Suprapubic skin (tissue), 4 donors: ENCODE measurements at regions not wholly inside any gene's neighbourhood (a gene's known extent, or its start where the extent isn't known, plus 50 kb on each side); places are given as distances from the start of the nearest gene placed in this dataset.

Experiments used
- DNase-seq, 2 donors: peaks; one replicate each; pipeline ENCODE4 v3.0.0-alpha.2; 2019; ENCODE audit warnings: low spot score in 2 of 2
- H3K27ac ChIP-seq: fragments of 200-600 bp; sonication (generic); one replicate; pipeline ENCODE4 v1.5.1; 2019
- H3K27me3 ChIP-seq: fragments of 200-600 bp; sonication (generic); one replicate; pipeline ENCODE4 v1.5.1; 2019
- H3K36me3 ChIP-seq: fragments of 200-600 bp; sonication (generic); one replicate; pipeline ENCODE4 v1.5.1; 2019
- H3K4me1 ChIP-seq: fragments of 200-600 bp; sonication (generic); one replicate; pipeline ENCODE4 v1.5.1; 2019
- H3K4me3 ChIP-seq: fragments of 200-600 bp; sonication (generic); one replicate; pipeline ENCODE4 v1.5.1; 2019; ENCODE audit warnings: mild to moderate bottlenecking
- H3K9me3 ChIP-seq: fragments of 200-600 bp; sonication (generic); one replicate; pipeline ENCODE4 v1.5.1; 2019
- EP300 ChIP-seq: sonication (generic); formaldehyde crosslinking; IDR thresholded peaks from one replicate; pipeline ENCODE4 v1.6.1; 2017; ENCODE audit warnings: antibody characterized with exemption
- POLR2A ChIP-seq, 2 donors: fragments of 450-650 bp; IDR thresholded peaks; one replicate each; pipeline ENCODE4 v1.6.1; 2017; ENCODE audit warnings: antibody characterized with exemption in 2 of 2, mild to moderate bottlenecking in 2 of 2, moderate library complexity in 2 of 2
- POLR2AphosphoS5 ChIP-seq, 3 donors: sonication (generic); formaldehyde crosslinking; IDR thresholded peaks; one replicate each; pipeline ENCODE4 v1.6.1; 2017; ENCODE audit warnings: antibody characterized with exemption in 3 of 3
- WGBS: methylation state at CpG from one replicate; pipeline ENCODE4 v1.1.5; 2018; 5-methylcytosine and 5-hydroxymethylcytosine counted together
- TF ChIP-seq, protein P1 (sequence below), 2 donors: fragments of 200-600 bp in 1 of 2; fragments of 450-650 bp in 1 of 2; sonication (generic) in 1 of 2; IDR thresholded peaks; one replicate each; pipeline ENCODE4 v1.5.1; 2016 to 2019; ENCODE audit warnings: antibody characterized with exemption in 2 of 2, mild to moderate bottlenecking in 1 of 2, moderate library complexity in 1 of 2

- DNase-seq = no peak
- no peak overlapping the region for H3K27ac ChIP-seq
- no peak for TF ChIP-seq EP300
- no peak for TF ChIP-seq POLR2AphosphoS5 (IDR thresholded peaks at IDR 0.05)
- TF ChIP-seq POLR2A (IDR thresholded peaks at IDR 0.05) = no peak
- TF ChIP-seq, protein P1, sequence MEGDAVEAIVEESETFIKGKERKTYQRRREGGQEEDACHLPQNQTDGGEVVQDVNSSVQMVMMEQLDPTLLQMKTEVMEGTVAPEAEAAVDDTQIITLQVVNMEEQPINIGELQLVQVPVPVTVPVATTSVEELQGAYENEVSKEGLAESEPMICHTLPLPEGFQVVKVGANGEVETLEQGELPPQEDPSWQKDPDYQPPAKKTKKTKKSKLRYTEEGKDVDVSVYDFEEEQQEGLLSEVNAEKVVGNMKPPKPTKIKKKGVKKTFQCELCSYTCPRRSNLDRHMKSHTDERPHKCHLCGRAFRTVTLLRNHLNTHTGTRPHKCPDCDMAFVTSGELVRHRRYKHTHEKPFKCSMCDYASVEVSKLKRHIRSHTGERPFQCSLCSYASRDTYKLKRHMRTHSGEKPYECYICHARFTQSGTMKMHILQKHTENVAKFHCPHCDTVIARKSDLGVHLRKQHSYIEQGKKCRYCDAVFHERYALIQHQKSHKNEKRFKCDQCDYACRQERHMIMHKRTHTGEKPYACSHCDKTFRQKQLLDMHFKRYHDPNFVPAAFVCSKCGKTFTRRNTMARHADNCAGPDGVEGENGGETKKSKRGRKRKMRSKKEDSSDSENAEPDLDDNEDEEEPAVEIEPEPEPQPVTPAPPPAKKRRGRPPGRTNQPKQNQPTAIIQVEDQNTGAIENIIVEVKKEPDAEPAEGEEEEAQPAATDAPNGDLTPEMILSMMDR (IDR thresholded peaks at IDR 0.05) = no peak
- H3K27me3 ChIP-seq = no peaks in the 10 kb centered on the region
- no peaks in the 10 kb centered on the region for H3K9me3 ChIP-seq
- no peak overlapping the region for H3K4me3 ChIP-seq
- H3K36me3 ChIP-seq = no peaks in the 10 kb centered on the region
- H3K4me1 ChIP-seq = no peaks in the 10 kb centered on the region
These were observed 701.9 kb upstream of the ACTRT1 start for GRCh38 chrX:128754130-128754529.

DNA sequence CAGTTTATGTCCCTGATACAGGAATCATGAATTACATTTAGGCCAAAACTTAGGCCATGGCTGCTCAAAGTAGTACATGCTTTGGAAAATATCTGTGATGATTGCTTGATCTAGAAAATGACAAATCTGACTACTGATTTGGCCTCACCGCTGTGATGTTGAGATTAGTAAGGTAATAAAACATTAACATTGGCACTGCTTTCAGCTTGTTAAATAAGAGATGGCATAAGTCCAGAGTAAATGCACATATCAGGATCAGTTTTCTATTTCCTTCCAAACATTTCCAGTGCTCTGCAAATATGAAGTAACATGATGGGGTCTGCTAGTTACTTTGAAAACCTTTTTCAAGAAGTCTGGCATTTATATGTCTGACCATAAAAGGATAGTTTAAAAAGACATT is 687.3 kb upstream of the ACTRT1 start:
- Histone ChIP-seq H3K4me3 (no peak overlapping the region), H3K9me3 (no peaks in the 10 kb centered on the region), H3K27me3 (no peaks in the 10 kb centered on the region), H3K36me3 (no peaks in the 10 kb centered on the region), H3K27ac (no peak overlapping the region), H3K4me1 (no peaks in the 10 kb centered on the region)
- WGBS = 53% methylated on average over 1 of the region's 1 CpG
- TF ChIP-seq EP300 (no peak), POLR2AphosphoS5 (IDR thresholded peaks at IDR 0.05) (no peak), POLR2A (IDR thresholded peaks at IDR 0.05) (no peak)
- TF ChIP-seq, protein P1 (IDR thresholded peaks at IDR 0.05) = no peak
- DNase-seq = no peak

GRCh38 chrX:128728943-128729342 is 676.7 kb upstream of the ACTRT1 start:
- DNase-seq = no peak
- Histone ChIP-seq H3K4me3 (no peak overlapping the region), H3K4me1 (no peaks in the 10 kb centered on the region), H3K27ac (no peak overlapping the region), H3K27me3 (no peaks in the 10 kb centered on the region), H3K9me3 (no peaks in the 10 kb centered on the region), H3K36me3 (no peaks in the 10 kb centered on the region)
- 53% methylated on average over 1 of the region's 1 CpG for WGBS
- TF ChIP-seq POLR2AphosphoS5 (IDR thresholded peaks at IDR 0.05) (no peak), POLR2A (IDR thresholded peaks at IDR 0.05) (no peak), EP300 (no peak)
- TF ChIP-seq, protein P1 (IDR thresholded peaks at IDR 0.05) = no peak

DNA sequence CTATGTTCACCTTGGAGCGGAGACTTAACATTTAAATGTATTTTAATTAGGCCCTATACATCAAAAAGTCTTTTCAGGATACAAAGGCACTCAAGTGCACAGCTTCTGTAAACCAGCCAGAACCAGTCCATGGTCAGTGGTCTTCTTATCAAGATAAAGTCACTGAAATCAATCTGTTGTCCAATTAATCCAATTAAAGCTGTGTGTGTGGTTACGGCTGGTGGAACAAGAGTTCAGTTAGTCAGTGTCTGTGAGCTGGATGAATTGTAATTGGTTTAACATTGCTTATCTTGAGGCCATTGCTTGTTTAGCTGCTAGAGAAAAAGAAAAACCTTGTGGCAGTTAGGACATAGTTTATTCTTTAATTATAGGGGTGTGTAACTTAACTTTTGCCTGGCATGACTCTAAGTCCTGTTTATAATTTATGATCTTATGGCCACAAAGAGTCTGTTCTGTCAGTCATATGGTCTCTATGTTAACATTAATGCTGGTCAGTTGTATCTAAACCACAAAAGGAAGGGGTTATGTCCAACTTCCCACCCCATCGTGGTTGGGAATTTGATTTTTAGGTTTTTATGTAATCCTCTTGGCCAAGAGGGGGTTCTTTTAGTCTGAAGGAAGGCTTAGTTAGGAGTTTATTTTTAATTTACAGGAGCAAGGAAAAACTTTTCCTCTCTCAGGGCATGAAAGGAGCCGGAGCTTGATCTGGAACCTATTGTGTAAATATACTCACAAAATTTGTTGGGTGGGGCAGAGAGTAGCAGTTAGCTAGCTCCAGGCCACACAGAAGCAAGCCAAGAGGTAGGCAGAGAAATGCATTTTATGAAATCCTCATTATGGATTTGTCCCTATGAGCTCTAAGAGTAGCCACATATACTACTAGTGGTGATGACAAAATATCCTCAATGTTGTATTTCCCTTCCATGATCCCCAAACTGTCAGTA is 665.7 kb upstream of the ACTRT1 start:
- H3K9me3 ChIP-seq = no peaks in the 10 kb centered on the region
- no peaks in the 10 kb centered on the region for H3K27me3 ChIP-seq
- 72% methylated on average over 4 of the region's 4 CpGs for WGBS
- no peak for DNase-seq
- H3K27ac ChIP-seq = no peak overlapping the region
- no peaks in the 10 kb centered on the region for H3K36me3 ChIP-seq
- TF ChIP-seq, protein P1 (IDR thresholded peaks at IDR 0.05) = no peak
- TF ChIP-seq POLR2AphosphoS5 (IDR thresholded peaks at IDR 0.05) (no peak), EP300 (no peak), POLR2A (IDR thresholded peaks at IDR 0.05) (no peak)
- H3K4me3 ChIP-seq = no peak overlapping the region
- H3K4me1 ChIP-seq = no peaks in the 10 kb centered on the region

- Histone ChIP-seq H3K36me3 (no peaks in the 10 kb centered on the region), H3K4me3 (no peak overlapping the region), H3K9me3 (no peaks in the 10 kb centered on the region), H3K4me1 (no peaks in the 10 kb centered on the region), H3K27ac (no peak overlapping the region), H3K27me3 (no peaks in the 10 kb centered on the region)
- TF ChIP-seq POLR2AphosphoS5 (IDR thresholded peaks at IDR 0.05) = no peak
- TF ChIP-seq EP300 = no peak
- TF ChIP-seq, protein P1 (IDR thresholded peaks at IDR 0.05) = no peak
- TF ChIP-seq POLR2A (IDR thresholded peaks at IDR 0.05) = no peak
- WGBS = 78% methylated on average over 7 of the region's 9 CpGs
- DNase-seq = no peak
These were observed 662.2 kb upstream of the ACTRT1 start for GRCh38 chrX:128714425-128714824.
